GM10266 (cell line): ENCODE measurements at regions not wholly inside any gene's neighbourhood (a gene's known extent, or its start where the extent isn't known, plus 50 kb on each side); places are given as distances from the start of the nearest gene placed in this dataset.

Source experiments
- DNase-seq: peaks from one replicate; pipeline ENCODE4 v3.0.0; 2012; ENCODE audit errors: extremely low spot score
- TF ChIP-seq, protein P1 (sequence below): IDR thresholded peaks from 2 replicates; pipeline ENCODE4 v1.5.1; 2012; ENCODE audit warnings: mild to moderate bottlenecking, low read depth; ENCODE audit not compliant: control insufficient read depth, insufficient read depth; ENCODE audit errors: missing control alignments

- TF ChIP-seq, protein P1, sequence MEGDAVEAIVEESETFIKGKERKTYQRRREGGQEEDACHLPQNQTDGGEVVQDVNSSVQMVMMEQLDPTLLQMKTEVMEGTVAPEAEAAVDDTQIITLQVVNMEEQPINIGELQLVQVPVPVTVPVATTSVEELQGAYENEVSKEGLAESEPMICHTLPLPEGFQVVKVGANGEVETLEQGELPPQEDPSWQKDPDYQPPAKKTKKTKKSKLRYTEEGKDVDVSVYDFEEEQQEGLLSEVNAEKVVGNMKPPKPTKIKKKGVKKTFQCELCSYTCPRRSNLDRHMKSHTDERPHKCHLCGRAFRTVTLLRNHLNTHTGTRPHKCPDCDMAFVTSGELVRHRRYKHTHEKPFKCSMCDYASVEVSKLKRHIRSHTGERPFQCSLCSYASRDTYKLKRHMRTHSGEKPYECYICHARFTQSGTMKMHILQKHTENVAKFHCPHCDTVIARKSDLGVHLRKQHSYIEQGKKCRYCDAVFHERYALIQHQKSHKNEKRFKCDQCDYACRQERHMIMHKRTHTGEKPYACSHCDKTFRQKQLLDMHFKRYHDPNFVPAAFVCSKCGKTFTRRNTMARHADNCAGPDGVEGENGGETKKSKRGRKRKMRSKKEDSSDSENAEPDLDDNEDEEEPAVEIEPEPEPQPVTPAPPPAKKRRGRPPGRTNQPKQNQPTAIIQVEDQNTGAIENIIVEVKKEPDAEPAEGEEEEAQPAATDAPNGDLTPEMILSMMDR = no peak
- DNase-seq = no peak
These were observed 68.6 kb downstream of the ZNF621 start for GRCh38 chr3:40593351-40593750.

DNA sequence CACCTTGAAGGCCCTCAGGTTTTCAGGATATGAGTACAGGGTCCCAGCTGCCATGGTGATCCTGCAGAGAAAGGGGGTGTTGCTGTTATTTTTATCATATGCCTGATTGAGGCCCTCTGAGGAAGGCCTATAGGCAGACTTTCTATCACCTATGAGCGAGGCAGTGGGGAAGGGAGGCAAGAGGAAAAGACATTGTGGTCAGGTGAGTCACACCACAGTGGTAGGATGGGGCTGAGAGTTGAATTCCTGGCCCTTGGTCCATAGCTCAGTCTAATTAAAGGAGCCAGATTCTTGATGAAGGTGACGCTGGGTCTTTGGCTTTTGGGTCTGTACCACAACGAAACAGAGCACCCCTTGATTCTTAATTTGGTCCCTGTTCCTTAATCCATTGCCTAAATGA lies 72.7 kb downstream of the ZNF621 start:
- TF ChIP-seq, protein P1 = no peak
- no peak for DNase-seq

GRCh38 chr3:40598338-40598737 lies 73.6 kb downstream of the ZNF621 start:
- DNase-seq = no peak
- TF ChIP-seq, protein P1 = no peak

DNA sequence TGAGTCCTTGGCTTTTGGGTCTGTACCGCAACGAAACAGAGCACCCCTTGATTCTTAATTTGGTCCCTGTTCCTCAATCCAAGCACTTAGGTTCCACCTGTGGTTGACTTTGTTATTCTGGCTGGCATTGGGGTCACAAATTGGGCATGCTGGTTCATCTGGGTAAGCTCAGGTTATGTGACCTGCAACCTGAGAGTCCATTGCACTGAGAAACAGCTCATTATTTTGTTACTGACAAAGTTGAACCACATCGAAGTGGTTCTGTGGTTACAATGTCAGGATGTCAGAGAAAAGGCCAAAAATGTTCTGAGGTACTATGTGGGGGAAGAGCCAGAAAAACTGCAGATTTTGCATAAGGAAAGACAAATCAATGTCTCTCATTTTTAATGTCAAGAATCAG lies 74.2 kb downstream of the ZNF621 start:
- no peak for DNase-seq
- TF ChIP-seq, protein P1 = no peak

GRCh38 chr3:40602778-40603385 lies 78.1 kb downstream of the ZNF621 start:
- no peak for DNase-seq
- TF ChIP-seq, protein P1 = no peak

GRCh38 chr3:40605960-40606359 lies 81.2 kb downstream of the ZNF621 start:
- DNase-seq = no peak
- TF ChIP-seq, protein P1 = no peak

DNA sequence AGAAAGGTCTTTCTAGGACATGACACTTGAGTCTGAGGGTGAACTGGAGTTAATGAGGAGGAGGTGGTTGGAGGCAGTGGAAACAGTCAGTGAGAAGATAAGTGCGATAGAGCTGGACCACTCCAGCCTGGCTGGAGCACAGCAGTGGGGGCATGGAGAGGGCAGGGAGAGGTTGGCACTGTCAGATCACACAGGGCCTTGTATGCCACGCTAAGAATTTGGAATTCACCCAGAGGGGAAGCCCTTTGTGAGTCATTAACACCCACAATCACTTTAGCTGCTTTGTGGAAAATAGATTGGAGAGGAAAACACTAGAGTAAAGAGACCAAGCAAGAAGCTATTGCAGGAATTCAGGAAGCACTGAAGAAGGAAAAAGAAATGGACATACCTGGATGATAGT lies 83.3 kb downstream of the ZNF621 start:
- DNase-seq = no peak
- TF ChIP-seq, protein P1 = no peak
